Colonic mucosa (tissue), 4 donors: ENCODE measurements at regions not wholly inside any gene's neighbourhood (a gene's known extent, or its start where the extent isn't known, plus 50 kb on each side); places are given as distances from the start of the nearest gene placed in this dataset.
"Not testable (repeated sequence)": the region's sequence is repeated elsewhere in the genome, so short reads cannot be mapped to it uniquely, and the experiment has no call there.

Experiments
- DNase-seq: peaks from one replicate; pipeline ENCODE4 v3.0.0-alpha.2; 2020
- H3K27ac ChIP-seq: fragments of 200-600 bp; one replicate; pipeline ENCODE4 v1.8.0; 2021
- H3K27me3 ChIP-seq: fragments of 200-600 bp; one replicate; pipeline ENCODE4 v1.8.0; 2021
- H3K36me3 ChIP-seq: fragments of 200-600 bp; one replicate; pipeline ENCODE4 v1.8.0; 2021
- H3K4me1 ChIP-seq: fragments of 200-600 bp; one replicate; pipeline ENCODE4 v1.8.0; 2021; ENCODE audit warnings: mild to moderate bottlenecking
- H3K4me3 ChIP-seq: fragments of 200-600 bp; one replicate; pipeline ENCODE4 v1.8.0; 2021
- H3K9ac ChIP-seq, 2 donors: one replicate each; pipeline ENCODE4 v1.7.0; 2013; ENCODE audit warnings: control low read depth in 2 of 2, low read depth in 2 of 2, low read length in 2 of 2
- H3K9me3 ChIP-seq: fragments of 200-600 bp; one replicate; pipeline ENCODE4 v1.8.0; 2021
- intact Hi-C: fragments of 100-400 bp; cut with DNase I; formaldehyde crosslinking; loops from one replicate; pipeline ENCODE4 v1.14.1; 2022
- TF ChIP-seq, protein P1 (sequence below): fragments of 200-600 bp; IDR thresholded peaks from one replicate; pipeline ENCODE4 v1.8.0; 2022; ENCODE audit warnings: antibody characterized with exemption, mild to moderate bottlenecking
- donor health status: healthy.
- donor health status: DM: no; HTN: no; CAD: no.
- donor health status: DM: no; HTN: no; CAD: no.

- H3K4me1 ChIP-seq = no peaks in the 10 kb centered on the region
- no peak overlapping the region for H3K27ac ChIP-seq
- no peaks in the 10 kb centered on the region for H3K27me3 ChIP-seq
- no peaks in the 10 kb centered on the region for H3K36me3 ChIP-seq
- no peak overlapping the region for H3K9ac ChIP-seq
- TF ChIP-seq, protein P1, sequence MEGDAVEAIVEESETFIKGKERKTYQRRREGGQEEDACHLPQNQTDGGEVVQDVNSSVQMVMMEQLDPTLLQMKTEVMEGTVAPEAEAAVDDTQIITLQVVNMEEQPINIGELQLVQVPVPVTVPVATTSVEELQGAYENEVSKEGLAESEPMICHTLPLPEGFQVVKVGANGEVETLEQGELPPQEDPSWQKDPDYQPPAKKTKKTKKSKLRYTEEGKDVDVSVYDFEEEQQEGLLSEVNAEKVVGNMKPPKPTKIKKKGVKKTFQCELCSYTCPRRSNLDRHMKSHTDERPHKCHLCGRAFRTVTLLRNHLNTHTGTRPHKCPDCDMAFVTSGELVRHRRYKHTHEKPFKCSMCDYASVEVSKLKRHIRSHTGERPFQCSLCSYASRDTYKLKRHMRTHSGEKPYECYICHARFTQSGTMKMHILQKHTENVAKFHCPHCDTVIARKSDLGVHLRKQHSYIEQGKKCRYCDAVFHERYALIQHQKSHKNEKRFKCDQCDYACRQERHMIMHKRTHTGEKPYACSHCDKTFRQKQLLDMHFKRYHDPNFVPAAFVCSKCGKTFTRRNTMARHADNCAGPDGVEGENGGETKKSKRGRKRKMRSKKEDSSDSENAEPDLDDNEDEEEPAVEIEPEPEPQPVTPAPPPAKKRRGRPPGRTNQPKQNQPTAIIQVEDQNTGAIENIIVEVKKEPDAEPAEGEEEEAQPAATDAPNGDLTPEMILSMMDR = no peak
- H3K4me3 ChIP-seq = no peak overlapping the region
- intact Hi-C loops = no loop called here
- DNase-seq = no peak
- no peaks in the 10 kb centered on the region for H3K9me3 ChIP-seq
These were observed 464.3 kb upstream of the GRM7 start for GRCh38 chr3:6396631-6397030.

GRCh38 chr3:6402666-6403065 lies 458.2 kb upstream of the GRM7 start:
- H3K9ac ChIP-seq, DNase-seq, H3K27ac ChIP-seq, intact Hi-C loops, H3K4me3 ChIP-seq, H3K9me3 ChIP-seq, H3K4me1 ChIP-seq, H3K36me3 ChIP-seq, H3K27me3 ChIP-seq: not testable (repeated sequence)

DNA sequence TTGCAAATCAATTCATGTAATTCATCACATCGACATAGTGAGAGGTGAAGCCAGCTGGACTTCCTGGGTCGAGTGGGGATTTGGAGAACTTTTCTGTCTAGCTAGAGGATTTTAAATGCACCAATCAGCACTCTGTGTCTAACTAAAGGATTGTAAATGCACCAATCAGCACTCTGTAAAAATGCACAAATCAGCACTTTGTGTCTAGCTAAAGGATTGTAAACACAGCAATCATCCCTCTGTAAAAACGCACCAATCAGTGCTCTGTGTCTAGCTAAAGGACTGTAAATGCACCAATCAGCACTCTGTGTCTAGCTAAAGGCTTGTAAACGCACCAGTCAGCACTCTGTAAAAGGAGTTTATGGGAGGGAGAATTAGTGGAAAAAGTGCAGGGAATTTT lies 454.0 kb upstream of the GRM7 start:
- H3K27me3 ChIP-seq, H3K9me3 ChIP-seq, H3K4me3 ChIP-seq, intact Hi-C loops, DNase-seq, H3K36me3 ChIP-seq, H3K9ac ChIP-seq, H3K4me1 ChIP-seq, H3K27ac ChIP-seq: not testable (repeated sequence)

DNA sequence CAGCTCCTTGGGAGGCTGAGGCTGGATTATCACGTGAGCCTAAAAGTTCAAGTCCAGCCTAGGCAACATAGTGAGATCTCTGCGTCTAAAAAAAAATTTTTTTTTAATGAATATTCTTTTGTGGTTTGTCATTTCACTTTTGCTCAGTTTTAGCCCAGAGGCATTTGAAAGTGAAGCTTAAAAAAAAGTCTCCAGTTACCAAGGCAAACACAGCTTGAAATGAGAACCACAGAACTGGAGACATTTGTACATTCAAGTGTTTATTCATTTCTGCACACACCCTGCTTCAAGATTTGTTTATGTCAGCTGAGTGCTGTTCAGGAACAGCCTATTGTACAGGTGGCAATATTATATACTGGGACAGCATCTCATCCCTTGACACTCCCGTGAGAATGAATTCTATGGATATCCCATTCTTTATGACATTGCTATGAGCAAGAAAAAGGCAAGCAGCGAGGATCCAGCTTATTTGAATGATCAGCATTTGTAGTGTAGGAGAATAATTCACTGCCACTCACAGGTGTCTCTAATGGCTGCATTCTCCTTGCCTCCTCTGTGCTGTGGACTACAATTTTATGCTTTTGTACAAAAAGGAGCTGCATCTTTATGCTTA lies 444.8 kb upstream of the GRM7 start:
- DNase-seq = no peak
- Histone ChIP-seq H3K27me3 (no peaks in the 10 kb centered on the region), H3K4me1 (no peaks in the 10 kb centered on the region), H3K4me3 (no peak overlapping the region), H3K9ac (no peak overlapping the region), H3K9me3 (no peaks in the 10 kb centered on the region), H3K27ac (no peak overlapping the region), H3K36me3 (no peaks in the 10 kb centered on the region)
- TF ChIP-seq, protein P1 = no peak
- intact Hi-C loops = no loop called here

- Histone ChIP-seq H3K27me3 (no peaks in the 10 kb centered on the region), H3K36me3 (no peaks in the 10 kb centered on the region), H3K9ac (no peak overlapping the region), H3K9me3 (no peaks in the 10 kb centered on the region), H3K27ac (no peak overlapping the region), H3K4me1 (no peaks in the 10 kb centered on the region), H3K4me3 (no peak overlapping the region)
- intact Hi-C loops = no loop called here
- no peak for DNase-seq
- TF ChIP-seq, protein P1 = no peak
These were observed 443.7 kb upstream of the GRM7 start for GRCh38 chr3:6417174-6417573.

- Histone ChIP-seq H3K36me3 (no peaks in the 10 kb centered on the region), H3K4me1 (no peaks in the 10 kb centered on the region), H3K27me3 (no peaks in the 10 kb centered on the region), H3K4me3 (no peak overlapping the region), H3K27ac (no peak overlapping the region), H3K9ac (no peak overlapping the region), H3K9me3 (no peaks in the 10 kb centered on the region)
- intact Hi-C loops = no loop called here
- no peak for DNase-seq
- TF ChIP-seq, protein P1 = no peak
These were observed 442.4 kb upstream of the GRM7 start for GRCh38 chr3:6418485-6418884.
